Suprapubic skin (tissue), 4 donors: ENCODE measurements at regions not wholly inside any gene's neighbourhood (a gene's known extent, or its start where the extent isn't known, plus 50 kb on each side); places are given as distances from the start of the nearest gene placed in this dataset.

ENCODE experiments used
- CTCF ChIP-seq, 2 donors: fragments of 200-600 bp in 1 of 2; fragments of 450-650 bp in 1 of 2; sonication (generic) in 1 of 2; IDR thresholded peaks; one replicate each; pipeline ENCODE4 v1.5.1; 2016 to 2019; ENCODE audit warnings: antibody characterized with exemption in 2 of 2, mild to moderate bottlenecking in 1 of 2, moderate library complexity in 1 of 2
- EP300 ChIP-seq: sonication (generic); formaldehyde crosslinking; IDR thresholded peaks from one replicate; pipeline ENCODE4 v1.6.1; 2017; ENCODE audit warnings: antibody characterized with exemption
- POLR2A ChIP-seq, 2 donors: fragments of 450-650 bp; IDR thresholded peaks; one replicate each; pipeline ENCODE4 v1.6.1; 2017; ENCODE audit warnings: antibody characterized with exemption in 2 of 2, mild to moderate bottlenecking in 2 of 2, moderate library complexity in 2 of 2
- POLR2AphosphoS5 ChIP-seq, 3 donors: sonication (generic); formaldehyde crosslinking; IDR thresholded peaks; one replicate each; pipeline ENCODE4 v1.6.1; 2017; ENCODE audit warnings: antibody characterized with exemption in 3 of 3

DNA sequence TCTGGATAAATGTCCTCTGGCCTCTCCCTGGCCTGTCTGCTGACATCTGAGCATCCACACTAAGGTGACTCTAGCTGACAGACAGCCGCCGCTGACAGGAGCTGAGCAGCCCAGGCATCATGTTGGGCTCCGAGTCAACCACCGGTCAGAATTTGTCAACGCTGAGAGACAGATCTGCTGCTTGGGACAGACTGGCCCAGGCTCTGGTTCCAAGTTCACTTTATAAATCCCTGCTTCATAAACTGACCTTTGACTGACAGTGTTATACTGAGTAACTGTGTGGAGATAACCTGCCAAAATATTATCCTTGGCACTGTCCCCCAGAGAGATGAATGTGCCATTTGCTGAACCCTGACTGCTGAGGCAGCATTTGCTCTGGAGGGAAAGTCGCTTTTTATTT lies 616.7 kb downstream of the NPHP4 start:
- TF ChIP-seq POLR2A (IDR thresholded peaks at IDR 0.05): no peak
- no peak for TF ChIP-seq CTCF (IDR thresholded peaks at IDR 0.05)
- no peak for TF ChIP-seq EP300
- TF ChIP-seq POLR2AphosphoS5 (IDR thresholded peaks at IDR 0.05): no peak
